Parathyroid adenoma (tissue), 2 donors: ENCODE measurements at regions not wholly inside any gene's neighbourhood (a gene's known extent, or its start where the extent isn't known, plus 50 kb on each side); places are given as distances from the start of the nearest gene placed in this dataset.

Experiments used
- H2AFZ ChIP-seq: fragments of 300-600 bp; sonication (generic); one replicate; pipeline ENCODE4 v1.7.0; 2017; ENCODE audit warnings: antibody characterized with exemption, mild to moderate bottlenecking
- H3K27ac ChIP-seq: fragments of 300-600 bp; sonication (generic); one replicate; pipeline ENCODE4 v1.7.0; 2017
- H3K27me3 ChIP-seq: fragments of 300-600 bp; sonication (generic); one replicate; pipeline ENCODE4 v1.7.0; 2017; ENCODE audit warnings: low read length; ENCODE audit not compliant: control insufficient read depth, insufficient read depth
- H3K36me3 ChIP-seq: fragments of 300-600 bp; sonication (generic); one replicate; pipeline ENCODE4 v1.7.0; 2017; ENCODE audit warnings: low read length; ENCODE audit not compliant: control insufficient read depth, insufficient read depth
- H3K4me1 ChIP-seq: fragments of 300-600 bp; sonication (generic); one replicate; pipeline ENCODE4 v1.7.0; 2017; ENCODE audit warnings: control low read depth
- H3K4me2 ChIP-seq: fragments of 300-600 bp; sonication (generic); one replicate; pipeline ENCODE4 v1.7.0; 2017; ENCODE audit warnings: low read length
- H3K4me3 ChIP-seq: fragments of 300-600 bp; sonication (generic); one replicate; pipeline ENCODE4 v1.7.0; 2017; ENCODE audit warnings: low read depth, low read length
- H3K79me2 ChIP-seq: fragments of 300-600 bp; sonication (generic); one replicate; pipeline ENCODE4 v1.7.0; 2017; ENCODE audit warnings: control low read depth
- H3K9ac ChIP-seq: fragments of 300-600 bp; sonication (generic); one replicate; pipeline ENCODE4 v1.7.0; 2017; ENCODE audit warnings: mild to moderate bottlenecking
- H3K9me3 ChIP-seq: fragments of 300-600 bp; sonication (generic); one replicate; pipeline ENCODE4 v1.7.0; 2017; ENCODE audit warnings: low read length; ENCODE audit not compliant: control insufficient read depth
- TF ChIP-seq, protein P1 (sequence below): fragments of 300-600 bp; sonication (generic); IDR thresholded peaks from one replicate; pipeline ENCODE4 v1.7.0; 2017; ENCODE audit warnings: antibody characterized with exemption, mild to moderate bottlenecking
- donor health status: primary hyperparathyroidism.

DNA sequence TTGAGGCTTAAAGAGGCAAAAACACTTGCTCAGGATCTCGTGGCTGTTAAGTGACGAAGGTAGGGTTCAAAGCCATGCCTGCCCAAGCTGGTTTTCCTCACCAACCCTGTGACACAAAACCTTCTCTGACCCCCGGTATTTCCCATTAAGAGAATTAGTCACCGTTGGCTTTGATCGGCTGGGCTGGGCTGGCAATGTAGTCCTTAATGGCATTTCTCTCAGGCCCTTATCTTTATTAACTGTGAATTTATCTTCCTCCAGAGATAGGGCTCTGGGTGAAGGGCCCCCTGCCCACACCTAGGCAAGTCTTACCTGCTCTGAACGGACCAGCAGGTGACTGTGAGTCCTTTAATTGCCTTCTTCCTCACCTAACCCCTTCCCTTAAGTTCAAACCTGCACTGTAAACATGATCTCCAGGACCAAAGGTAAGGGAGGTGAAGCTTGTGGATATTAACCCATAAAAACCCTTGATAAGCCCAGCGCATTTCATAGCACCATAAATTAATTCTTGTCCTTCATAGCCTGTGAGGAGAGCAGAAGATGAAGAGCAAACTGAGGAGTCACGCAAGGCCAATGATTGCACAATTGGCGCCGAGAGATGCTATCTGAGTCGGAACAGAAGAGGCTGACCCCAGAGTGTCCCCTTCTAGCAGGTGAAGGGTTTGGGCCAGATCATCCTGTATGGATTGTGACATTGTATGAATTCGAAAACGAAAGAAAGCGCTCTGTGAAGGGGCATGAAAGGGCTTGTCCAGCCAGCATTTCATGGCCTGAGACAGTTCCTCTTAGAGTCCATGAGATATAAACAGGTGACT lies 790.8 kb upstream of the TBX3 start:
- H3K4me3 ChIP-seq = no peak overlapping the region
- no peak overlapping the region for H3K4me2 ChIP-seq
- no peak overlapping the region for H3K27ac ChIP-seq
- H3K9me3 ChIP-seq = no peaks in the 10 kb centered on the region
- H2AFZ ChIP-seq = no peak overlapping the region
- H3K36me3 ChIP-seq = no peaks in the 10 kb centered on the region
- TF ChIP-seq, protein P1, sequence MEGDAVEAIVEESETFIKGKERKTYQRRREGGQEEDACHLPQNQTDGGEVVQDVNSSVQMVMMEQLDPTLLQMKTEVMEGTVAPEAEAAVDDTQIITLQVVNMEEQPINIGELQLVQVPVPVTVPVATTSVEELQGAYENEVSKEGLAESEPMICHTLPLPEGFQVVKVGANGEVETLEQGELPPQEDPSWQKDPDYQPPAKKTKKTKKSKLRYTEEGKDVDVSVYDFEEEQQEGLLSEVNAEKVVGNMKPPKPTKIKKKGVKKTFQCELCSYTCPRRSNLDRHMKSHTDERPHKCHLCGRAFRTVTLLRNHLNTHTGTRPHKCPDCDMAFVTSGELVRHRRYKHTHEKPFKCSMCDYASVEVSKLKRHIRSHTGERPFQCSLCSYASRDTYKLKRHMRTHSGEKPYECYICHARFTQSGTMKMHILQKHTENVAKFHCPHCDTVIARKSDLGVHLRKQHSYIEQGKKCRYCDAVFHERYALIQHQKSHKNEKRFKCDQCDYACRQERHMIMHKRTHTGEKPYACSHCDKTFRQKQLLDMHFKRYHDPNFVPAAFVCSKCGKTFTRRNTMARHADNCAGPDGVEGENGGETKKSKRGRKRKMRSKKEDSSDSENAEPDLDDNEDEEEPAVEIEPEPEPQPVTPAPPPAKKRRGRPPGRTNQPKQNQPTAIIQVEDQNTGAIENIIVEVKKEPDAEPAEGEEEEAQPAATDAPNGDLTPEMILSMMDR = no peak
- H3K4me1 ChIP-seq = no peaks in the 10 kb centered on the region
- no peaks in the 10 kb centered on the region for H3K27me3 ChIP-seq
- no peak overlapping the region for H3K9ac ChIP-seq
- H3K79me2 ChIP-seq = no peaks in the 10 kb centered on the region

DNA sequence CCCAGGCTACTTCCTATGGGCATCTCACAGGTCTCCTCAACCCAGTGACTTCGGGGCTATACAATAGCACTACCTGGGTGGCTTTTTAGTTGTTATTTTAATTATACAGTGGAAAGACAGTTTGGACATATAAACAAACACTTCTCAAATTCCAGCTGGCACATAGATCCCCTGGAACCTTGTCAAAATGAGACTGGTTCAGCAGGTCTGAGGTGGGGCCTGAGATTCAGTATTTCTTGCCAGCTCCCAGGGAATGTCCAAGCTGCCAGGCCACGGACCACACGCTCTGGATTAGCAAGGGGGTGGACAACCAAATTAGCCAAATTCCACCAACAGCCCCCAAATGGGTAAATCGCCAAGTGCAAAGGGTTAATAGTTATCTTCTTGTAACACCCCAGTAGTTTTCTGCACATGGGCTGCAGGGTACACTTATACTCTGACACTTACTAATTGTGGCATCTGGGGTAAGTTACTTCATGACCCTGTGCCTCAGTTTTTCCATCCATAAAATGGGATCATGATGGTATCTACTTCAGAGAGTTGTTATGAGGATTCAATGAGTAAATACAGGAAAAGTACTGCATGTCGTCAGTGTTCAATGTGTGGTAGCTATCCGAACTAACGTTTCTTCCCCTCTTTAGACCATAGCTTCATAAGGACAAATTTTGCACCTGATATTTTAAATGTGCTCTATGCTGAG lies 789.4 kb upstream of the TBX3 start:
- TF ChIP-seq, protein P1 = no peak
- Histone ChIP-seq H2AFZ (no peak overlapping the region), H3K9ac (no peak overlapping the region), H3K4me1 (no peaks in the 10 kb centered on the region), H3K4me3 (no peak overlapping the region), H3K36me3 (no peaks in the 10 kb centered on the region), H3K9me3 (no peaks in the 10 kb centered on the region), H3K27ac (no peak overlapping the region), H3K4me2 (no peak overlapping the region), H3K27me3 (no peaks in the 10 kb centered on the region), H3K79me2 (no peaks in the 10 kb centered on the region)

DNA sequence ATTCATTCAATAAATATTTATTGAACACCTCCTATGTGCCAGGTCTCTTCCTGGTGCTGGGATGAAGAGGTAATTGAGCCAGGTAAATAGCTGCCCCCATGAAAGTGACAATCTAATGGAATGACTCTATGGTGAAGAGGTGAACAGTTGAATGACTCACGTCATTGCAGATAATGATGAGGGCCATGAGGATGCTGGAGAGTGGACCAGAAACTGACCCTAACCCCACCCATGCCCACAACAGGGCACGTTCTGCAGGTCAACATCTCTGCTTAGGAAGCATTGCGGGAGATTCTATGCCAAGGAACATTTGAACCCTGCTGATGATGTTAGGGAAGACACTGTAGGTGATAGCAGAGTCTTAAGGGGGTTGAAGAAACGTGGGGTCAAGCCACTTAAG lies 788.9 kb upstream of the TBX3 start:
- Histone ChIP-seq H3K27ac (no peak overlapping the region), H3K9ac (no peak overlapping the region), H3K79me2 (no peaks in the 10 kb centered on the region), H3K4me3 (no peak overlapping the region), H3K9me3 (no peaks in the 10 kb centered on the region), H3K4me2 (no peak overlapping the region), H3K4me1 (no peaks in the 10 kb centered on the region), H3K36me3 (no peaks in the 10 kb centered on the region), H3K27me3 (no peaks in the 10 kb centered on the region), H2AFZ (no peak overlapping the region)
- TF ChIP-seq, protein P1 = no peak

- no peak overlapping the region for H3K27ac ChIP-seq
- no peaks in the 10 kb centered on the region for H3K4me1 ChIP-seq
- H3K36me3 ChIP-seq = no peaks in the 10 kb centered on the region
- H3K79me2 ChIP-seq = no peaks in the 10 kb centered on the region
- H3K9me3 ChIP-seq = no peaks in the 10 kb centered on the region
- TF ChIP-seq, protein P1 = no peak
- no peak overlapping the region for H3K9ac ChIP-seq
- H2AFZ ChIP-seq = no peak overlapping the region
- H3K4me2 ChIP-seq = no peak overlapping the region
- H3K27me3 ChIP-seq = no peaks in the 10 kb centered on the region
- H3K4me3 ChIP-seq = no peak overlapping the region
Observed at GRCh38 chr12:115470977-115471376, 787.0 kb upstream of the TBX3 start.
